ENCODE measurements at regions not wholly inside any gene's neighbourhood (a gene's known extent, or its start where the extent isn't known, plus 50 kb on each side); places are given as distances from the start of the nearest gene placed in this dataset.

DNA sequence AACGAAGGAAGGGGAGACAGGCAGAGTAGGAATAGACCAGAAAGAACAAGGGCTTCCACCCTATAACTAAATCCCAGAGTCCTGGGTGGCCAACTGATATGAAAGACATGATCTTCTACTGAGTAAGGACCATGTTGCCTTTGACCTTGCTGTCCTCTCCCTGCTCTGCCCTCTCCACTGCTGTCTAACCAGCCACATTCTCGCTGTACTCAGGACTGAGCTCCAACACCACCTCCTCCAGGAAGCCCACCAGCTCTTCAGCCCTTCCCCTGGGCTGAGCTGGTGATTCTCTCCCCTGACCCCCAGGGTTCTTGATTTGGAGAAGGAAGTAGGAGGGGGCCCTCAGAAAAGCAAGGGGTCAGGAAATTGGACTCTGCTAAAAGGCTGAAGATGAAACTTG lies 159.2 kb downstream of the DICER1 start:
- H3K4me1 ChIP-seq (ENCODE audit: control insufficient read depth, insufficient read depth, low read length, poor library complexity, severe bottlenecking), result no peaks in the 10 kb centered on the region
- no peaks in the 10 kb centered on the region for H3K36me3 ChIP-seq (ENCODE audit: control insufficient read depth, insufficient read depth, low read length)
- DNase-seq, result no peak
- no peaks in the 10 kb centered on the region for H3K9me3 ChIP-seq (ENCODE audit: control insufficient read depth, low read length)
- H3K27me3 ChIP-seq (replicated peaks; ENCODE audit: control insufficient read depth, insufficient read depth, low read length, poor library complexity, severe bottlenecking), result no peaks in the 10 kb centered on the region
- no peak overlapping the region for H3K27ac ChIP-seq (ENCODE audit: insufficient read depth, low read length, poor library complexity, severe bottlenecking)
- no peak overlapping the region for H3K4me3 ChIP-seq (ENCODE audit: insufficient read depth, low read depth, low read length, poor library complexity, severe bottlenecking)

DNA sequence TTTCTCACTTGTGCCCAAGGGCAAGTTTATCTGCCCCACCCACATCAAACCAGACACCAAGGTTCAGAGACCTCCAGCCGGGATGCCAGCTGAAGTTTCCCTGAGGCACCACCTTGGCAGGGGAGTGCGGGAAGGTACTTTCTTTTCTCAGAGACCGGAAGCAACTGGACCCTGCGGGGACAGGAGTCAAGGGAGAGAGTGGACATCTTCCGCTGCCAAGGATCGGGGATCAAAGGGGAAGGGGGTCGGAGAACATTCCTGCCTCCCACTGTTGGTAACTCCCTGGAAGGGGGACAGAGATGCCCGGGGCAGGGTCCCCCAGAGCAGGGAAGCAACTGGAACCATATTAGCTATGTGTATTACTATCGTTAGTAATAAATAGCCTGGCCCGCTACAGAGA lies 161.8 kb downstream of the DICER1 start:
- Histone ChIP-seq H3K27ac (ENCODE audit: insufficient read depth, low read length, poor library complexity, severe bottlenecking) (no peak overlapping the region), H3K36me3 (ENCODE audit: control insufficient read depth, insufficient read depth, low read length) (no peaks in the 10 kb centered on the region), H3K9me3 (ENCODE audit: control insufficient read depth, low read length) (no peaks in the 10 kb centered on the region), H3K27me3 (replicated peaks; ENCODE audit: control insufficient read depth, insufficient read depth, low read length, poor library complexity, severe bottlenecking) (no peaks in the 10 kb centered on the region), H3K4me1 (ENCODE audit: control insufficient read depth, insufficient read depth, low read length, poor library complexity, severe bottlenecking) (no peaks in the 10 kb centered on the region), H3K4me3 (ENCODE audit: insufficient read depth, low read depth, low read length, poor library complexity, severe bottlenecking) (no peak overlapping the region)
- DNase-seq, result no peak

DNA sequence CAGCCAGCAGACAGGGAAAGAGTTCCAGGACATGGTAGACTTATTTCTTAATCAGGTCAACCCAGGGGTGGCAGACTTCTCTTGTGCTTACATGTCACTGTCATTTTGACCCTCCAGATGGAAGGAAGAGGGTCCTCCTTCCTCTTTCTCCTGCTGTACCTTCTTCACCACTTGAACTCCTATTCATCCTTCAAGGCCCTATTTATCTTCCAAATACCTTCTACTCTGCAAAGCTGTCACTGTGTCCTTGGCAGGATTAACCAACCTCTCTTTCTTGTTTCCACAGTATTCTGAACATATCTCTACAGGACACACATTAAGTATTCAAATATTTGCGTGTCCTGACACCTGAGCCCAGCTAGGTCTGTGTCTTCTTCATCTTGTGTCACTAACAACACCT lies 163.1 kb downstream of the DICER1 start:
- DNase-seq, result no peak
- no peaks in the 10 kb centered on the region for H3K36me3 ChIP-seq (ENCODE audit: control insufficient read depth, insufficient read depth, low read length)
- no peaks in the 10 kb centered on the region for H3K4me1 ChIP-seq (ENCODE audit: control insufficient read depth, insufficient read depth, low read length, poor library complexity, severe bottlenecking)
- H3K9me3 ChIP-seq (ENCODE audit: control insufficient read depth, low read length), result no peaks in the 10 kb centered on the region
- no peak overlapping the region for H3K4me3 ChIP-seq (ENCODE audit: insufficient read depth, low read depth, low read length, poor library complexity, severe bottlenecking)
- H3K27ac ChIP-seq (ENCODE audit: insufficient read depth, low read length, poor library complexity, severe bottlenecking), result no peak overlapping the region
- no peaks in the 10 kb centered on the region for H3K27me3 ChIP-seq (replicated peaks; ENCODE audit: control insufficient read depth, insufficient read depth, low read length, poor library complexity, severe bottlenecking)

DNA sequence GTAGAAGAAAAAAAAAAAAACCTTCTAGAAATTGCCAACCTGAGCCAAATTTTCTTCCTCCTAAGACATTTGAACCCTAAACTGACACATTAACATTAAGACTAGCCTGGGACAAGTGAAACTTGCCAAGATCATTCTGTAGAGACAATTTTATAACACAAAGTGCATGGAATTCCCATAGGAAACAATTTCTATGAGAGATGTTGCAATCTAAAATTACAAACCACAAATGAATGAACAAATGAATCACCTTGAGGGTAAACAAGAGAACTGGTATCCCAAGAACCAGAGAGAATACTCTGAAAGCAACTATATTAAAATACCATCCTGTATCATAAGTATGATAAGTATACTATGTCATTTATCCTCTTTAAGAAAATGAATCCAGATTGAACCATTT lies 165.3 kb downstream of the DICER1 start:
- Histone ChIP-seq H3K27ac (ENCODE audit: insufficient read depth, low read length, poor library complexity, severe bottlenecking) (no peak overlapping the region), H3K4me1 (ENCODE audit: control insufficient read depth, insufficient read depth, low read length, poor library complexity, severe bottlenecking) (no peaks in the 10 kb centered on the region), H3K36me3 (ENCODE audit: control insufficient read depth, insufficient read depth, low read length) (no peaks in the 10 kb centered on the region), H3K4me3 (ENCODE audit: insufficient read depth, low read depth, low read length, poor library complexity, severe bottlenecking) (no peak overlapping the region), H3K27me3 (replicated peaks; ENCODE audit: control insufficient read depth, insufficient read depth, low read length, poor library complexity, severe bottlenecking) (no peaks in the 10 kb centered on the region), H3K9me3 (ENCODE audit: control insufficient read depth, low read length) (no peaks in the 10 kb centered on the region)
- no peak for DNase-seq

DNA sequence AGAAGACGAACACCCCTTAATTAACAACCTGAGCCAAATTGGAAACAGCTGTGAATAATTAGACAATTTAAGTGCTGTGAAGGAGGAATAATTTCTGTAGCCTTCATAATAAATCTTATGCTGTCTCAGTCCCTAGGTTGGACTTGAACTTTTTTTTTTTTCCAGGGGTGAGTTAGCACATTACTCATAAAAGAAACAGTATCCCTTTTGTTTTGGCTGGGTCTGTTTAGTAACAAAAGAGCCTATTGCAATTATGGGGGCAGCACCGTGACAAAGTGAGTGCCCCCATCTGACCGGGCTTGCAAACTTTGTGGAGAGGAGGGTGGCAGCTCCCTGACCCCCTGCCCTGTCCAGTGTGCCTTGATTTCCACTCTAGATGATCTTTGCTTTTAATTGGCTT lies 167.4 kb downstream of the DICER1 start:
- DNase-seq, result no peak
- no peak overlapping the region for H3K27ac ChIP-seq (ENCODE audit: insufficient read depth, low read length, poor library complexity, severe bottlenecking)
- H3K27me3 ChIP-seq (replicated peaks; ENCODE audit: control insufficient read depth, insufficient read depth, low read length, poor library complexity, severe bottlenecking), result no peaks in the 10 kb centered on the region
- no peaks in the 10 kb centered on the region for H3K4me1 ChIP-seq (ENCODE audit: control insufficient read depth, insufficient read depth, low read length, poor library complexity, severe bottlenecking)
- H3K9me3 ChIP-seq (ENCODE audit: control insufficient read depth, low read length), result no peaks in the 10 kb centered on the region
- no peaks in the 10 kb centered on the region for H3K36me3 ChIP-seq (ENCODE audit: control insufficient read depth, insufficient read depth, low read length)
- no peak overlapping the region for H3K4me3 ChIP-seq (ENCODE audit: insufficient read depth, low read depth, low read length, poor library complexity, severe bottlenecking)

DNA sequence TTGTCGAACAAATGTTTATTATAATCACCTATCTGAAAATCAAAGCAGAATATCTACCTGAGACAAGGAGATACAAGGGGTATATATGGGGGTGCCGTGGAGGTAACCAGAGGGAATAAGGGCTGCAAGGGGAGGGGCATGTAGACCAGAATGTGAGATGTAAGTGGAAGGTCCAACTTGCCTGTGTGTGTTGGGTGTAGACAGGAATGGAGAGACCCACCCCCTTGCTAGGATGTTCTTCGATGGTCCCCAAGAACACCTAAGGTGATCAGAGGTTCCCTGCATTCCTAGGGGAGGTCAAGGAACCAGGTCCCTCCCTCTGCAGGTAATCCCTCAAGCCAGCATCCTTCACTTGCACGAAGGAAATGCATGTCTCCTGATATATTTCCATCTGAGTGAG lies 167.9 kb downstream of the DICER1 start:
- Histone ChIP-seq H3K9me3 (ENCODE audit: control insufficient read depth, low read length) (no peaks in the 10 kb centered on the region), H3K4me3 (ENCODE audit: insufficient read depth, low read depth, low read length, poor library complexity, severe bottlenecking) (no peak overlapping the region), H3K4me1 (ENCODE audit: control insufficient read depth, insufficient read depth, low read length, poor library complexity, severe bottlenecking) (no peaks in the 10 kb centered on the region), H3K27ac (ENCODE audit: insufficient read depth, low read length, poor library complexity, severe bottlenecking) (no peak overlapping the region), H3K36me3 (ENCODE audit: control insufficient read depth, insufficient read depth, low read length) (no peaks in the 10 kb centered on the region), H3K27me3 (replicated peaks; ENCODE audit: control insufficient read depth, insufficient read depth, low read length, poor library complexity, severe bottlenecking) (no peaks in the 10 kb centered on the region)
- no peak for DNase-seq

DNA sequence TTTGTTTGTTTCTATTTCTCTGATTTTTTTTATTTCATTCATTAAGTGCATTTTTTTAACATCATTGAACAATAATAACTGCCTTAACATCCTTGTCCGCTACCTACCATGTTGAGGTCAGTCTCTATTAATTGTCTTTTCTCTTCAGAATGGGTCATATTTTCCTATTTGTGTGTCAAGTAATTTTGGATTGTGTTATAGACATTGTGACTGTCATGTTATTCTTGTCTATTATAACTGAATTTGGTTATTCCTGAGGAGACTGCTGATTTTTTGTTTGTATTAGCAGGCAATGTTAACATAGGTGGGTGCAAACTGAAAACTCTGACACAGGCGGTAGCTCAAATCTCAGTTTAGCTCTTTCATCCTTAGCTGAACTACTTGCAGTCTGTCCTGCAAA lies 169.9 kb downstream of the DICER1 start:
- Histone ChIP-seq H3K9me3 (ENCODE audit: control insufficient read depth, low read length) (no peaks in the 10 kb centered on the region), H3K4me1 (ENCODE audit: control insufficient read depth, insufficient read depth, low read length, poor library complexity, severe bottlenecking) (no peaks in the 10 kb centered on the region), H3K4me3 (ENCODE audit: insufficient read depth, low read depth, low read length, poor library complexity, severe bottlenecking) (no peak overlapping the region), H3K27ac (ENCODE audit: insufficient read depth, low read length, poor library complexity, severe bottlenecking) (no peak overlapping the region), H3K36me3 (ENCODE audit: control insufficient read depth, insufficient read depth, low read length) (no peaks in the 10 kb centered on the region), H3K27me3 (replicated peaks; ENCODE audit: control insufficient read depth, insufficient read depth, low read length, poor library complexity, severe bottlenecking) (no peaks in the 10 kb centered on the region)
- DNase-seq, result no peak

DNA sequence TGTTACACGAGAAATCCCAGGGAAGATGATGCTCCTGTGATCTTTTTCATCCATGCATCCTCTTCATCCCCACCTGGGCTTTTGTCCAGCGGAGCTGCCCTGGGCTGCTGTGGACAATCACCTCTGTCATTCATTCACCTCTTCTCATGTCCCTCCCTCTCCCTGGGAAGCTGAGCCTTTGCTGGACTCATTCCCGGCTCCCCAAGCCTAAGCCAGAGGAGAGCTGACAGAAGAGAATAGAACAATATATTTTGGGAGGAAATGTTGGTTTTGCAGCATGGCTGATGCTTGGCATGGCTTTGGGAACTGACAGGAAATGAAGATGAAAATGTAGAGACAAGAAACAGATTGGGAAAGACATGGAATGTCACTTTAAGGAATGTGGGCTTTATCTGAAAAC lies 177.4 kb downstream of the DICER1 start:
- H3K27me3 ChIP-seq (replicated peaks; ENCODE audit: control insufficient read depth, insufficient read depth, low read length, poor library complexity, severe bottlenecking), result peaks cover 3% of the 10 kb centered on the region
- no peaks in the 10 kb centered on the region for H3K36me3 ChIP-seq (ENCODE audit: control insufficient read depth, insufficient read depth, low read length)
- no peaks in the 10 kb centered on the region for H3K9me3 ChIP-seq (ENCODE audit: control insufficient read depth, low read length)
- no peak overlapping the region for H3K4me3 ChIP-seq (ENCODE audit: insufficient read depth, low read depth, low read length, poor library complexity, severe bottlenecking)
- H3K27ac ChIP-seq (ENCODE audit: insufficient read depth, low read length, poor library complexity, severe bottlenecking), result no peak overlapping the region
- H3K4me1 ChIP-seq (ENCODE audit: control insufficient read depth, insufficient read depth, low read length, poor library complexity, severe bottlenecking), result no peaks in the 10 kb centered on the region
- DNase-seq, result no peak

DNA sequence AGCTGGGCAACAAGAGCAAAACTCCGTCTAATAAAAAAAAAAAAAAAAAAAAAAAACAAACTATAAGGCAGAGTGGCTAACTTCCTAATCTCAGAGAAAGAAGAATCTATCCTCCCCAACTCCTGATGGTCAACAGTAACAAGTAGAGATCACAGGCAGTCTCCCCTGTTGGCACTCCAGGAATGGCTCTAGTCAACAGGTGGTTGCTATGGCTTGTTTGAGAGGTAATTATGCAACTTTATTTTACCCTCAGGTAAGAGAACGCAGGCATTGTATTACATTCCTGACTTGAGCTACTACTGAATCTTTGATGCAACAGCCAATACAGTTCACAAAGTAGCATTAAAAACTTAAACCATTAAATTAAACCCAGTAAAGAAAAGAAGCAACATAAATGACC lies 180.3 kb downstream of the DICER1 start:
- Histone ChIP-seq H3K27me3 (replicated peaks; ENCODE audit: control insufficient read depth, insufficient read depth, low read length, poor library complexity, severe bottlenecking) (peaks cover 3% of the 10 kb centered on the region), H3K4me3 (ENCODE audit: insufficient read depth, low read depth, low read length, poor library complexity, severe bottlenecking) (no peak overlapping the region), H3K36me3 (ENCODE audit: control insufficient read depth, insufficient read depth, low read length) (no peaks in the 10 kb centered on the region), H3K9me3 (ENCODE audit: control insufficient read depth, low read length) (no peaks in the 10 kb centered on the region), H3K27ac (ENCODE audit: insufficient read depth, low read length, poor library complexity, severe bottlenecking) (no peak overlapping the region), H3K4me1 (ENCODE audit: control insufficient read depth, insufficient read depth, low read length, poor library complexity, severe bottlenecking) (no peaks in the 10 kb centered on the region)
- no peak for DNase-seq

DNA sequence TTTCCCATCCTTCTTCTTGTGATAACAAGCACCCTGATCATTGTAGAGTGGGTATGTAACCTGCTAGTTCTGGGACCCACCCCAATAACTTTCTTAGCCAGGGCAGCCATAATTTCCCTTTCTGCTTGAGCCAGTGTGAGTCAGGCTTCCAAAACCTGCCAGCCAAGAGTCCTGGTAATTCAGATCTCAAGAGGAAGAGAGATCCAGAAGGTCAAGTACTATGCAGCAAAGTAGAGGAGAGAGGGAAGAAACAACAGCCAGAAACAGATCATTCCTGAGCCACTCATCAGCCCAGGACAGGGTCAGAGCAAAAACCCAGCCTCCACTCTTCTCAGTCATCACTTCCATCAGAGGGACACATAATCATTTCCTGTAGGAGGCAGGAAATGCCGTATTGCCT lies 182.0 kb downstream of the DICER1 start:
- peaks cover 3% of the 10 kb centered on the region for H3K27me3 ChIP-seq (replicated peaks; ENCODE audit: control insufficient read depth, insufficient read depth, low read length, poor library complexity, severe bottlenecking)
- no peak for DNase-seq
- H3K27ac ChIP-seq (ENCODE audit: insufficient read depth, low read length, poor library complexity, severe bottlenecking), result no peak overlapping the region
- H3K4me3 ChIP-seq (ENCODE audit: insufficient read depth, low read depth, low read length, poor library complexity, severe bottlenecking), result no peak overlapping the region
- no peaks in the 10 kb centered on the region for H3K4me1 ChIP-seq (ENCODE audit: control insufficient read depth, insufficient read depth, low read length, poor library complexity, severe bottlenecking)
- no peaks in the 10 kb centered on the region for H3K36me3 ChIP-seq (ENCODE audit: control insufficient read depth, insufficient read depth, low read length)
- no peaks in the 10 kb centered on the region for H3K9me3 ChIP-seq (ENCODE audit: control insufficient read depth, low read length)

DNA sequence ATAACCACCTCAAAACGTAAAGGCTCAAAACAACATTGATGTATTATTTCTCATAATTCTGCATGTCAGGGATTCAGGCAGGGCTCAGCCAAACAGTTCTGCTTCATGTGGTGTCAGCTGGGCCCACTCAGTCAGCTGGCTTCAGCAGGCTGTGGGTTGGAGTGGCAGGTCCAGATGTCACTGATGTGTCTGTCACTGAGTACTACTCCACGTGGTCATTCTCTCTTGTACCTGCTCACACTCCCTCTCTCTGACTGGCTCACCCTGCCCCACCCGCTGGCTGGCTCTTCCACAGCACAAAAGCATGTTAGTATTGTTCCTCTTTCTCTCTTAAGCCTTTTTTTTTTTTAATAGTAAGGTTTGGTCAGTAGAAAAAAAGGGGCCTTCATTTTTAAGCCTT lies 182.4 kb downstream of the DICER1 start:
- peaks cover 3% of the 10 kb centered on the region for H3K27me3 ChIP-seq (replicated peaks; ENCODE audit: control insufficient read depth, insufficient read depth, low read length, poor library complexity, severe bottlenecking)
- no peak for DNase-seq
- H3K4me3 ChIP-seq (ENCODE audit: insufficient read depth, low read depth, low read length, poor library complexity, severe bottlenecking), result no peak overlapping the region
- H3K4me1 ChIP-seq (ENCODE audit: control insufficient read depth, insufficient read depth, low read length, poor library complexity, severe bottlenecking), result no peaks in the 10 kb centered on the region
- H3K9me3 ChIP-seq (ENCODE audit: control insufficient read depth, low read length), result no peaks in the 10 kb centered on the region
- H3K27ac ChIP-seq (ENCODE audit: insufficient read depth, low read length, poor library complexity, severe bottlenecking), result no peak overlapping the region
- no peaks in the 10 kb centered on the region for H3K36me3 ChIP-seq (ENCODE audit: control insufficient read depth, insufficient read depth, low read length)
